PC-9 (cell line): ENCODE measurements at regions not wholly inside any gene's neighbourhood (a gene's known extent, or its start where the extent isn't known, plus 50 kb on each side); places are given as distances from the start of the nearest gene placed in this dataset.

ENCODE experiments used
- BruUV-seq: library from RNA; stranded (reverse); fragments of 400-500 nt; replicated peaks from 2 replicates; lab custom pipeline; 2021; lab: Mats Ljungman, UMichigan
- CTCF ChIA-PET: fragments of 300-600 bp; sonication (Branson Sonifier 250); formaldehyde crosslinking; loops from one replicate; lab custom pipeline; 2022; ENCODE audit warnings: antibody characterized with exemption; lab: Charles Lee
- POLR2A ChIA-PET: fragments of 300-600 bp; sonication (Branson Sonifier 250); formaldehyde crosslinking; loops from one replicate; lab custom pipeline; 2022; ENCODE audit warnings: antibody characterized with exemption; ENCODE audit not compliant: unreplicated experiment; lab: Charles Lee
- DNase-seq, 2 experiments: peaks; one replicate each; pipeline versions ENCODE4 v3.0.0 to v3.0.0-alpha.2; 2015 to 2022; ENCODE audit warnings: mixed read lengths in 1 of 2
- H2AFZ ChIP-seq: fragments of 200-600 bp; sonication (generic); 2 replicates; pipeline ENCODE4 v1.8.1; 2017; ENCODE audit warnings: antibody characterized with exemption
- H3F3A ChIP-seq: fragments of 200-600 bp; sonication (generic); 2 replicates; pipeline ENCODE4 v1.8.1; 2017; ENCODE audit warnings: antibody characterized with exemption, mild to moderate bottlenecking, low read depth; ENCODE audit not compliant: insufficient read depth
- H3K27ac ChIP-seq: fragments of 200-600 bp; sonication (generic); 2 replicates; pipeline ENCODE4 v1.6.1; 2016; ENCODE audit warnings: mixed run types
- H3K27me3 ChIP-seq: fragments of 200-600 bp; sonication (generic); 2 replicates; pipeline ENCODE4 v1.6.1; 2016; ENCODE audit warnings: low read depth, mixed run types; ENCODE audit not compliant: insufficient read depth
- H3K36me3 ChIP-seq: fragments of 200-600 bp; sonication (generic); 2 replicates; pipeline ENCODE4 v1.6.1; 2016; ENCODE audit warnings: low read depth, mixed run types
- H3K4me1 ChIP-seq: fragments of 200-600 bp; sonication (generic); replicated peaks from 2 replicates; pipeline ENCODE4 v1.6.1; 2016; ENCODE audit warnings: mixed run types; ENCODE audit not compliant: insufficient read depth
- H3K4me2 ChIP-seq: fragments of 200-600 bp; sonication (generic); 2 replicates; pipeline ENCODE4 v1.6.1; 2017; ENCODE audit warnings: mixed run types
- H3K4me3 ChIP-seq: fragments of 200-600 bp; sonication (generic); 2 replicates; pipeline ENCODE4 v1.6.1; 2016; ENCODE audit warnings: mixed run types
- H3K79me2 ChIP-seq: fragments of 200-600 bp; sonication (generic); 2 replicates; pipeline ENCODE4 v1.6.1; 2017; ENCODE audit warnings: low read depth, mixed run types
- H3K9me2 ChIP-seq: fragments of 200-600 bp; sonication (generic); 2 replicates; pipeline ENCODE4 v1.8.1; 2017; ENCODE audit warnings: mild to moderate bottlenecking; ENCODE audit not compliant: insufficient read depth
- H3K9me3 ChIP-seq: fragments of 200-600 bp; sonication (generic); 2 replicates; pipeline ENCODE4 v1.8.1; 2016; ENCODE audit warnings: low read depth; ENCODE audit not compliant: insufficient read depth
- H4K20me1 ChIP-seq: fragments of 200-600 bp; sonication (generic); 2 replicates; pipeline ENCODE4 v1.8.1; 2017; ENCODE audit not compliant: insufficient read depth
- CTCF ChIP-seq: fragments of 200-600 bp; sonication (generic); conservative IDR thresholded peaks from 2 replicates; pipeline ENCODE4 v1.6.1; 2017; ENCODE audit warnings: mixed run types, antibody characterized with exemption, mild to moderate bottlenecking, moderate library complexity
- EZH2 ChIP-seq: fragments of 200-600 bp; sonication (generic); IDR thresholded peaks from 2 replicates; pipeline ENCODE4 v1.8.0; 2017; ENCODE audit warnings: antibody characterized with exemption, low read depth
- intact Hi-C: fragments of 100-400 bp; cut with micrococcal nuclease; formaldehyde crosslinking; loops from one replicate; pipeline ENCODE4 v1.10.0; 2022; ENCODE audit not compliant: unreplicated experiment

- Histone ChIP-seq H3K79me2 (no peaks in the 10 kb centered on the region), H3K9me2 (no peaks in the 10 kb centered on the region), H3K4me3 (no peak overlapping the region), H3K27me3 (no peaks in the 10 kb centered on the region), H3K4me1 (no peaks in the 10 kb centered on the region), H3K9me3 (no peaks in the 10 kb centered on the region), H3K27ac (no peak overlapping the region), H4K20me1 (no peaks in the 10 kb centered on the region), H3K36me3 (no peaks in the 10 kb centered on the region), H2AFZ (no peak overlapping the region), H3K4me2 (no peak overlapping the region), H3F3A (no peaks in the 10 kb centered on the region)
- intact Hi-C loops: no loop called here
- POLR2A ChIA-PET: no interaction called here
- CTCF ChIA-PET: no interaction called here
- TF ChIP-seq EZH2 (no peak), CTCF (no peak)
- no peak for DNase-seq
- no TSS peak for BruUV-seq
Observed at GRCh38 chr6:85797993-85798392, 155.3 kb upstream of the SYNCRIP start.

- intact Hi-C loops: no loop called here
- H3K79me2 ChIP-seq: no peaks in the 10 kb centered on the region
- H3K27ac ChIP-seq: no peak overlapping the region
- H3K36me3 ChIP-seq: no peaks in the 10 kb centered on the region
- CTCF ChIA-PET: no interaction called here
- H3K9me3 ChIP-seq: no peaks in the 10 kb centered on the region
- H4K20me1 ChIP-seq: no peaks in the 10 kb centered on the region
- TF ChIP-seq EZH2: no peak
- TF ChIP-seq CTCF: no peak
- no peaks in the 10 kb centered on the region for H3K9me2 ChIP-seq
- H3K4me1 ChIP-seq: no peaks in the 10 kb centered on the region
- no peak for DNase-seq
- no peaks in the 10 kb centered on the region for H3K27me3 ChIP-seq
- POLR2A ChIA-PET: no interaction called here
- no peak overlapping the region for H3K4me2 ChIP-seq
- BruUV-seq: no TSS peak
- H3K4me3 ChIP-seq: no peak overlapping the region
- H3F3A ChIP-seq: no peaks in the 10 kb centered on the region
- no peak overlapping the region for H2AFZ ChIP-seq
Observed at GRCh38 chr6:85795945-85796344, 153.3 kb upstream of the SYNCRIP start.

- ChIA-PET CTCF (no interaction called here), POLR2A (no interaction called here)
- Histone ChIP-seq H3K27ac (no peak overlapping the region), H2AFZ (no peak overlapping the region), H3K4me3 (no peak overlapping the region), H3K9me3 (no peaks in the 10 kb centered on the region), H3K9me2 (no peaks in the 10 kb centered on the region), H3F3A (no peaks in the 10 kb centered on the region), H3K79me2 (no peaks in the 10 kb centered on the region), H3K4me1 (no peaks in the 10 kb centered on the region), H3K4me2 (no peak overlapping the region), H3K27me3 (no peaks in the 10 kb centered on the region), H4K20me1 (no peaks in the 10 kb centered on the region), H3K36me3 (no peaks in the 10 kb centered on the region)
- intact Hi-C loops: no loop called here
- BruUV-seq: no TSS peak
- no peak for DNase-seq
- no peak for TF ChIP-seq EZH2
- TF ChIP-seq CTCF: no peak
Observed at GRCh38 chr6:85792254-85792653, 149.6 kb upstream of the SYNCRIP start.
